ENCODE measurements at regions not wholly inside any gene's neighbourhood (a gene's known extent, or its start where the extent isn't known, plus 50 kb on each side); places are given as distances from the start of the nearest gene placed in this dataset.

DNA sequence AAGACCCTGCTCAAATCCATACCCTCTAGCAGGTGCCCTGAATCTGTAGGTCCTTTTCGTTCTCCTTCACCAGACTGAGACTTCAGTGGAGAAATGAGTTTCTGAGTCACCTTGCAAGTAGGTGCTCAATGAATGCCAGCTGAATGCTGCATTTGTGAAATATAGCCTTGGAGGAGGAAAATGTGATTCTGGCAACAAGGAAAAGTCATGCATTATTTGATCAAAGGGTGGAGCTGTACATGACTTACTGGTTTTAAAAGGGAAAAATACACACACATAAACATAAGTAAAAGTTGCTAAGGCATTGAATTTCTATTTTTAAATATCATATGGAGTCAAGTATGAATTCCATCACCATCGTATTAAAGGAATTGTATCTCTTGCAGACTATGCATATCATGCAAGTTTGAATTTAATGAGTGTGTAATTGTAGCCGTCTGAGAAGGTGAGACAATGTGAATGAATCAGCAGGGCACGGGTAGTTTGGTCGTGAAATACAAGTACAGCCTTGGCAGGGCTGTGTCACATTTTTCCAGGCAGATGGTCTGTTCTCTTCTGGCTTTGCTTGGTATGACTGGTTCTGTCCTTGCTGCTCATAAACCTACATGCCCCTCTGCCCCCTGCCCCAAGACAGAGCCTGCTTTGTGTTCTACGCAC is 160.8 kb downstream of the COL6A3 start:
- H3K79me2 ChIP-seq (ENCODE audit: low read length) = no peaks in the 10 kb centered on the region
- no peak overlapping the region for H3K27ac ChIP-seq (ENCODE audit: low read length)

DNA sequence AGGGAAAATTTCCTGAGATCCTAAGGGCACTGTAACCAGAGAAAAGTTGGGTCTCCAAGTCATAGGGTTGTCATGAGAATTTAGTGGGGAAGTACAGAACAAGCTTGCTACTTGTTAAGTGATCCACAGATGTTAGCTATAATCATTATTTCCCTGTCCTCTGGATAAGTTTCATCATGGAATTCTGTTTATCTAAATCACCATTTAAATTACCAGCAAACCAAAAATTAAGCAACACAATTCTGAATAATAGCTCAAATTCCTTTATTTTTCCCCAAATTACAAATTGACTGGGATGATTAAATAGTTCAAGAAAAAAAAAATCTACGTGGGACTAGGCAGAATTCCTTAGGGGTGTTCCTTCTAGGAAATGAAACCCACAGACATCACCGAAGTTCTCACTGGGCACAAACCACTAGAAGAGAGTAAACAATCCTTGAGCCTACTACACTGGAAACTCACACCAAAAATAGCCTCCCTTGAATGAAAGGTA is 159.5 kb downstream of the COL6A3 start:
- Histone ChIP-seq H4K20me1 (ENCODE audit: insufficient read depth, low read depth, low read length) (no peaks in the 10 kb centered on the region), H3K4me2 (ENCODE audit: low read depth, low read length, poor library complexity, severe bottlenecking) (no peak overlapping the region), H3K27ac (ENCODE audit: low read length) (no peak overlapping the region), H3K36me3 (ENCODE audit: insufficient read depth, low read length) (no peaks in the 10 kb centered on the region), H3K9me2 (replicated peaks; ENCODE audit: insufficient read depth, low read length) (no peaks in the 10 kb centered on the region), H3K9ac (ENCODE audit: low read length) (no peak overlapping the region), H3K4me3 (ENCODE audit: low read length) (no peak overlapping the region), H3K4me1 (ENCODE audit: low read length) (no peaks in the 10 kb centered on the region), H3K9me3 (ENCODE audit: low read length) (no peaks in the 10 kb centered on the region), H3K27me3 (ENCODE audit: low read length) (no peaks in the 10 kb centered on the region), H3K79me2 (ENCODE audit: low read length) (no peaks in the 10 kb centered on the region), H2AFZ (ENCODE audit: low read length) (no peak overlapping the region)
- DNase-seq = no peak

More for the DNA sequence above, 160.8 kb downstream of the COL6A3 start:
- H3K36me3 ChIP-seq (ENCODE audit: insufficient read depth, low read length) = no peaks in the 10 kb centered on the region
- H4K20me1 ChIP-seq (ENCODE audit: insufficient read depth, low read depth, low read length) = no peaks in the 10 kb centered on the region
- H3K4me3 ChIP-seq (ENCODE audit: low read length) = no peak overlapping the region
- DNase-seq = no peak
- H3K27me3 ChIP-seq (ENCODE audit: low read length) = no peaks in the 10 kb centered on the region
- H3K9me2 ChIP-seq (replicated peaks; ENCODE audit: insufficient read depth, low read length) = no peaks in the 10 kb centered on the region
- H3K4me1 ChIP-seq (ENCODE audit: low read length) = no peaks in the 10 kb centered on the region
- no peak overlapping the region for H3K9ac ChIP-seq (ENCODE audit: low read length)
- H3K4me2 ChIP-seq (ENCODE audit: low read depth, low read length, poor library complexity, severe bottlenecking) = no peak overlapping the region
- H2AFZ ChIP-seq (ENCODE audit: low read length) = no peak overlapping the region
- H3K9me3 ChIP-seq (ENCODE audit: low read length) = no peaks in the 10 kb centered on the region

DNA sequence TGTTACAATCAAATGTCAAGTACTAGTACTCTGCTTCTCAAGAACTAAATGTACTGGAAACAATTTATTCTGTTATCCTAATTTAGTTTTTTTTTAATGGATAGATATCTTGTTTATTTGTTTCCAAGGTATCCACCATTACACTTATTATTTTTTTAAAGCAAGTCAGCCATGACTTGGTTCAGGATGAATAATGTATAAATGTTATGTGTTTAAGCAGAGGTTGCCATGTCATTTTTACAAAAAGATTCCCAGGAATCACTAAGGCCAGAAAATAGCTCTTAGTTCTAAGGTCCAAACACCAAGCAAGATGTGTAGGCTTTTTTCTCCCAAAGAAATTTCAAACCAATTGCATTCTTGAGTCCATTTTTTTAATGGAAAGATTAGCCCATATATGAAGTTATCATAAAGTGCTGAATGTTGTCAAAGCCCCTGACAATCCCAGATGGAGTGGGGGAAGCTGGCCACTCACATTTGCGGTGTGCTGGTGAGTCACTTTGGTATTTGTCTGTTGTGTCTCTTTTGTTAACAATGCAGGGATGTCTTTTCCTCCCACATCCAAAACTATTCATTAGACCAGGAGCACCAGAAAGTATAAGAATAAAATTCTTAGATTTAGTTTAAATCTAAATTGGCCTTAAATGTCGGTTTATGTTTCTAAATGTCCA is 158.9 kb downstream of the COL6A3 start:
- H4K20me1 ChIP-seq (ENCODE audit: insufficient read depth, low read depth, low read length) = no peaks in the 10 kb centered on the region
- no peaks in the 10 kb centered on the region for H3K27me3 ChIP-seq (ENCODE audit: low read length)
- H3K4me2 ChIP-seq (ENCODE audit: low read depth, low read length, poor library complexity, severe bottlenecking) = no peak overlapping the region
- no peak overlapping the region for H3K27ac ChIP-seq (ENCODE audit: low read length)
- H3K9me2 ChIP-seq (replicated peaks; ENCODE audit: insufficient read depth, low read length) = no peaks in the 10 kb centered on the region
- no peaks in the 10 kb centered on the region for H3K4me1 ChIP-seq (ENCODE audit: low read length)
- no peak overlapping the region for H2AFZ ChIP-seq (ENCODE audit: low read length)
- H3K79me2 ChIP-seq (ENCODE audit: low read length) = no peaks in the 10 kb centered on the region
- no peak overlapping the region for H3K4me3 ChIP-seq (ENCODE audit: low read length)
- no peaks in the 10 kb centered on the region for H3K36me3 ChIP-seq (ENCODE audit: insufficient read depth, low read length)
- DNase-seq = no peak
- H3K9me3 ChIP-seq (ENCODE audit: low read length) = no peaks in the 10 kb centered on the region
- H3K9ac ChIP-seq (ENCODE audit: low read length) = no peak overlapping the region

DNA sequence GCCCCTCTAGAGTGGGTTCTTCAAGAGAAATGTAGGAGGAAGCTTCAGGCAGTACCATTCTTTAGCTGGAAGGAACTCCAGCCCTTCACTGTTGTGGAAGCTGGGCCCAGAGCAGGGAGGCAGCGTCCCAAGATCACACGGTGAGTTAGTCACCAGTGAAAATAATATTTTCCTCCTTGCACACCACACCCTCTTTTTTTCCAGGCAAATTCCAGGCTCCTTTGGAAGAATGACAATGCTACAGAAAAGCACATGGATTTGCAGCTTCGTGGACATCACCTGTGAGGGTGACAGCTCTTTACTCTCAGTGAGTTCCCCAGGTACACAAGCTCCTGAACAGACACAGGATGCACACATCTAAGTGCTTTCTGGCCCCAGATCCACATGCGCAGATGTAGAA is 157.1 kb downstream of the COL6A3 start:
- Histone ChIP-seq H3K9ac (ENCODE audit: low read length) (no peak overlapping the region), H3K36me3 (ENCODE audit: insufficient read depth, low read length) (no peaks in the 10 kb centered on the region), H3K79me2 (ENCODE audit: low read length) (no peaks in the 10 kb centered on the region), H3K27me3 (ENCODE audit: low read length) (no peaks in the 10 kb centered on the region), H4K20me1 (ENCODE audit: insufficient read depth, low read depth, low read length) (no peaks in the 10 kb centered on the region), H3K4me1 (ENCODE audit: low read length) (no peaks in the 10 kb centered on the region), H3K9me2 (replicated peaks; ENCODE audit: insufficient read depth, low read length) (no peaks in the 10 kb centered on the region), H3K9me3 (ENCODE audit: low read length) (no peaks in the 10 kb centered on the region), H3K4me2 (ENCODE audit: low read depth, low read length, poor library complexity, severe bottlenecking) (no peak overlapping the region), H3K27ac (ENCODE audit: low read length) (no peak overlapping the region), H3K4me3 (ENCODE audit: low read length) (no peak overlapping the region), H2AFZ (ENCODE audit: low read length) (no peak overlapping the region)
- no peak for DNase-seq

DNA sequence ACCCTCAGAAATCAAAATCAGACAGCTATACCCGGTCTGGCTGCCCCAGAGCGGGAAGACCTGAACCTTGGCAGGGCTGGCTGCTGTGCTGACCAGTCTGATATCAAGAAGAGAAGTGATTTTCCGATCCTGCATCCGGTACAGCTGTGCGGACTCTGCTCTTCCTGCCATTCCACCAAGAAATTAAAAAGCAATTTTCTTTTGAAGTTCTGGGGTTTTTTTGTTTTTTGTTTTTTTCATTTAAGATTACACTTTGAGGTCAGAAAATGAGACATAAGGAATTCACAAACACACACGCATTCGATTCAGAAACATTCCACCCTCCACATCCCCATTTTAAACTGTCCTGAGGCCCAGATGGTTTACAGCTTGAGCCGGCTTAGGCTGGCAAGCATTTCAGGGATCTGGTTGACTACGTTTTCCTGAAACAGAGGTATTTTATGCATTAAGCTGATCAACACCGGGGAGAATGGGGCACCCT is 156.5 kb downstream of the COL6A3 start:
- Histone ChIP-seq H3K4me2 (ENCODE audit: low read depth, low read length, poor library complexity, severe bottlenecking) (no peak overlapping the region), H3K36me3 (ENCODE audit: insufficient read depth, low read length) (no peaks in the 10 kb centered on the region), H2AFZ (ENCODE audit: low read length) (no peak overlapping the region), H3K27ac (ENCODE audit: low read length) (no peak overlapping the region), H3K4me1 (ENCODE audit: low read length) (no peaks in the 10 kb centered on the region), H3K9ac (ENCODE audit: low read length) (no peak overlapping the region), H3K79me2 (ENCODE audit: low read length) (no peaks in the 10 kb centered on the region), H3K9me3 (ENCODE audit: low read length) (no peaks in the 10 kb centered on the region), H4K20me1 (ENCODE audit: insufficient read depth, low read depth, low read length) (no peaks in the 10 kb centered on the region), H3K9me2 (replicated peaks; ENCODE audit: insufficient read depth, low read length) (no peaks in the 10 kb centered on the region), H3K4me3 (ENCODE audit: low read length) (no peak overlapping the region), H3K27me3 (ENCODE audit: low read length) (no peaks in the 10 kb centered on the region)
- DNase-seq = no peak

DNA sequence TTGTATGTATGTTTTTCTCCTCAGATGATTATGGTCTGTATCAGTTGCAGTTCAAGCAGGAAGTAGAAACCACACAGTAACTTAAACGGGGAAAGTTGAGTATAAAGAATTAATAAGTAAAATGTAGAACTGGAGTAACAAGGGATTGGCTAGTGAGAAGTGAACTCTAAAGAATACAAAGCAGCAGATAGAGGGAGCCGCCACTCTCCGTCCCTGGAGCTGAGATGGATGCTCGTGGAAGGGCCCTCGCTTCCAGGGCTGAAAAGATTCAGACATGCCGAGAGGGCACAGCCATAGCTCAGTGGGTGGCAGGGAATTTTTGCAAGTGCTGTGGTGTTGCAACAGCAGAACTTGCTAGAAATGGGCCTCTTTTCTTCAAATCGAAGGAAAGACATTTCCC is 155.8 kb downstream of the COL6A3 start:
- DNase-seq = no peak
- Histone ChIP-seq H3K4me1 (ENCODE audit: low read length) (no peaks in the 10 kb centered on the region), H2AFZ (ENCODE audit: low read length) (no peak overlapping the region), H3K9ac (ENCODE audit: low read length) (no peak overlapping the region), H3K4me3 (ENCODE audit: low read length) (no peak overlapping the region), H3K36me3 (ENCODE audit: insufficient read depth, low read length) (no peaks in the 10 kb centered on the region), H3K4me2 (ENCODE audit: low read depth, low read length, poor library complexity, severe bottlenecking) (no peak overlapping the region), H3K9me2 (replicated peaks; ENCODE audit: insufficient read depth, low read length) (no peaks in the 10 kb centered on the region), H3K9me3 (ENCODE audit: low read length) (no peaks in the 10 kb centered on the region), H4K20me1 (ENCODE audit: insufficient read depth, low read depth, low read length) (no peaks in the 10 kb centered on the region), H3K27ac (ENCODE audit: low read length) (no peak overlapping the region), H3K27me3 (ENCODE audit: low read length) (no peaks in the 10 kb centered on the region), H3K79me2 (ENCODE audit: low read length) (no peaks in the 10 kb centered on the region)

DNA sequence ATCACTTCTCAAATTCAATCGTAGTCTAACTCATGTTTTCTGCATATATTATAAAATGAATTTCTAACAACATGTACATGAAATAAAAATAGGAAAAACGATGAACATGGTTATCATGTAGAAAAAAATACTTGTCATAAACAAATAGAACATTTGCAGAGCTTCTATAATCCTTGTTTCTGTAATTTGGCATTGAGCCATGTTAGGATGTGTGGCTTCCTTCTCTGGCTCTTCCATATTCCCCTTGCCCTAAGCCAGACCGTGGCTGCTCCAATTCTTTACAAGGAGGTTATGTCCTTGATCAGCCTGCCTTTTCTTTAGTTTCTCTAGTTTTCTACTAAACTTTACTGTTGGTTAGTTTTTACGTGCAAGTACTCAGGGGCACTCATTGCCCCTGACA is 155.3 kb downstream of the COL6A3 start:
- Histone ChIP-seq H3K9me2 (replicated peaks; ENCODE audit: insufficient read depth, low read length) (no peaks in the 10 kb centered on the region), H3K27me3 (ENCODE audit: low read length) (no peaks in the 10 kb centered on the region), H3K27ac (ENCODE audit: low read length) (no peak overlapping the region), H3K4me2 (ENCODE audit: low read depth, low read length, poor library complexity, severe bottlenecking) (no peak overlapping the region), H2AFZ (ENCODE audit: low read length) (no peak overlapping the region), H3K4me1 (ENCODE audit: low read length) (no peaks in the 10 kb centered on the region), H3K79me2 (ENCODE audit: low read length) (no peaks in the 10 kb centered on the region), H3K9ac (ENCODE audit: low read length) (no peak overlapping the region), H3K36me3 (ENCODE audit: insufficient read depth, low read length) (no peaks in the 10 kb centered on the region), H3K4me3 (ENCODE audit: low read length) (no peak overlapping the region), H4K20me1 (ENCODE audit: insufficient read depth, low read depth, low read length) (no peaks in the 10 kb centered on the region), H3K9me3 (ENCODE audit: low read length) (no peaks in the 10 kb centered on the region)
- DNase-seq = no peak

DNA sequence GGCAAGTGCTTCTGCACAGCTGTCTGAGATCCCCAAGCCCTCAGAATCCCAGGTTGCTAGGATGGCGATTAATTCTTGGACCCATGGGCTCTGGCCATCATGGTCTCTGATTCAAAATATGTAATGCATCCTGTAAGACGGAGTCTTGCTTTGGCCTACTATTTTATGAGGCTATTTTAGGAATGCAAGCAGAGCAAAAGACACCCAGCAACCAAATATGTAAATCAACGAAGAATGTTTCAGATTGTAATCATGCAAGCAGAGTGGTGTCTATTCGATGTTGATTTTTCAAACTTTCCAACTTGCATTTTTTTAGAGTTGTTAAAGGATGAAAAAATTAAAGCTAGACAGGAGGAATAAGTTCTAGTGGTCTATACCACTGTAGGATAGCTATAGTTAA is 154.8 kb downstream of the COL6A3 start:
- no peak for DNase-seq
- H3K4me3 ChIP-seq (ENCODE audit: low read length) = no peak overlapping the region
- H4K20me1 ChIP-seq (ENCODE audit: insufficient read depth, low read depth, low read length) = no peaks in the 10 kb centered on the region
- H3K27me3 ChIP-seq (ENCODE audit: low read length) = no peaks in the 10 kb centered on the region
- H3K9ac ChIP-seq (ENCODE audit: low read length) = no peak overlapping the region
- H2AFZ ChIP-seq (ENCODE audit: low read length) = no peak overlapping the region
- H3K27ac ChIP-seq (ENCODE audit: low read length) = no peak overlapping the region
- H3K36me3 ChIP-seq (ENCODE audit: insufficient read depth, low read length) = no peaks in the 10 kb centered on the region
- no peaks in the 10 kb centered on the region for H3K9me3 ChIP-seq (ENCODE audit: low read length)
- no peaks in the 10 kb centered on the region for H3K4me1 ChIP-seq (ENCODE audit: low read length)
- H3K9me2 ChIP-seq (replicated peaks; ENCODE audit: insufficient read depth, low read length) = no peaks in the 10 kb centered on the region
- no peaks in the 10 kb centered on the region for H3K79me2 ChIP-seq (ENCODE audit: low read length)
- no peak overlapping the region for H3K4me2 ChIP-seq (ENCODE audit: low read depth, low read length, poor library complexity, severe bottlenecking)

Data from Karpas-422 (cell line).